GM12865 (cell line): ENCODE measurements at regions not wholly inside any gene's neighbourhood (a gene's known extent, or its start where the extent isn't known, plus 50 kb on each side); places are given as distances from the start of the nearest gene placed in this dataset.
"Not testable (repeated sequence)": the region's sequence is repeated elsewhere in the genome, so short reads cannot be mapped to it uniquely, and the experiment has no call there.

Experiments used
- DNase-seq: peaks from one replicate; pipeline ENCODE4 v3.0.0; 2010; ENCODE audit warnings: low read depth
- H3K4me3 ChIP-seq: 2 replicates; pipeline ENCODE4 v1.5.1; 2011; ENCODE audit warnings: mild to moderate bottlenecking, low read depth, low read length, control low read depth
- CTCF ChIP-seq: IDR thresholded peaks from 2 replicates; pipeline ENCODE4 v1.5.1; 2011; ENCODE audit warnings: low read length, control low read depth, low read depth, inconsistent platforms; ENCODE audit not compliant: insufficient read depth; ENCODE audit errors: missing control alignments

DNA sequence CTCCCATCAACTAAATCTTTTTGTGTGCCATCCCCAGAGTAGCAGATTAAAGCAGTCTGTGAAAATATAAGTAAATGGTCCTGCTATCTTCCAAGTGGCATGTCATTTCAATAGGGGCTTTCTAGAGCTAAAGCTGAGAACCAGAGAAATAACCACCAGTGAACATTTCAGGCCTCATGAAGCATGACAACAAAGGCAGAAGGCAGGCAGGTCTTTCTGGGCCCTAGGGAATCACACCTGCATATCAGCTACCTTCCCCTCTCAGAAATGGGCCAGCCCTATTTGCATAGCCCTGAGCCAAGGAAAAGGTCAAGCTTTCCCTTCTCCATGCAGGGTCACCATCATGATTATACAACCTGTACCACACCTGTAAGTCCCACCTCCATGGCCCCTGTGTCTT is 205.3 kb downstream of the DEPDC1B start:
- TF ChIP-seq CTCF, result no peak
- H3K4me3 ChIP-seq, result no peak overlapping the region
- peak; percentile 54 for DNase-seq

- TF ChIP-seq CTCF, result no peak
- H3K4me3 ChIP-seq, result no peak overlapping the region
- DNase-seq, result no peak
Measured at GRCh38 chr5:60494144-60494543, 205.8 kb downstream of the DEPDC1B start.

GRCh38 chr5:60493372-60493771 is 206.6 kb downstream of the DEPDC1B start:
- no peak for DNase-seq
- H3K4me3 ChIP-seq, result no peak overlapping the region
- no peak for TF ChIP-seq CTCF

DNA sequence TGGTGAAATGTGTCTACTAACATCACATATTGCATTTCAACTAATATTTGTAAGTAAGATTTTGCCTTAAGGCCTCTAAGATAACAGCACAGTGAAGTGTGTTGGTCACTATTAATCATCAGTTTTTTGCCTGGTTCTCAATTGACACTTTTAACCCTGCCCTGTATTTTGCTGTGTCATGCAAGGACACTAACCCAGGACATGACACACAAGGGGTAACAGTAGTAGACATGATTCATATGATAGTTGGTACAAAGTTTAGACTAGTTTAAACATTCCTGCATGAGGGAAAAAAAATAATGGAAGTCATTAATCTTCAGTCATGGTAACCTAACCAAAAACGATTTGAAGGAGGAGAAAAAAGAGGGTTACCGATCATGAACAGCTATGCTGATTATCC is 207.0 kb downstream of the DEPDC1B start:
- no peak overlapping the region for H3K4me3 ChIP-seq
- DNase-seq, result no peak
- TF ChIP-seq CTCF, result no peak

GRCh38 chr5:60492358-60492757 is 207.6 kb downstream of the DEPDC1B start:
- not testable (repeated sequence) for DNase-seq, H3K4me3 ChIP-seq

GRCh38 chr5:60490597-60491166 is 209.3 kb downstream of the DEPDC1B start:
- TF ChIP-seq CTCF, result no peak
- no peak for DNase-seq

GRCh38 chr5:60489856-60490255 is 210.1 kb downstream of the DEPDC1B start:
- no peak for DNase-seq
- H3K4me3 ChIP-seq, result no peak overlapping the region
- TF ChIP-seq CTCF, result no peak

More at GRCh38 chr5:60490597-60491166, 209.3 kb downstream of the DEPDC1B start:
- no peak overlapping the region for H3K4me3 ChIP-seq
